Smooth muscle cell (in vitro differentiated cells): ENCODE measurements at regions not wholly inside any gene's neighbourhood (a gene's known extent, or its start where the extent isn't known, plus 50 kb on each side); places are given as distances from the start of the nearest gene placed in this dataset.

Source experiments
- DNase-seq: peaks from one replicate; lab custom pipeline; 2025; ENCODE audit not compliant: unreplicated experiment; lab: John Stamatoyannopoulos, UW
- H2AFZ ChIP-seq: fragments of 200-600 bp; sonication (generic); 2 replicates; pipeline ENCODE4 v1.6.0; 2016; ENCODE audit warnings: antibody characterized with exemption, low read depth, mild to moderate bottlenecking
- H3F3A ChIP-seq: fragments of 200-600 bp; sonication (generic); 2 replicates; pipeline ENCODE4 v1.6.0; 2017; ENCODE audit warnings: antibody characterized with exemption, low read depth
- H3K27ac ChIP-seq: fragments of 200-600 bp; sonication (generic); 2 replicates; pipeline ENCODE4 v1.5.1; 2016; ENCODE audit warnings: low read depth, mild to moderate bottlenecking
- H3K27me3 ChIP-seq: fragments of 200-600 bp; sonication (generic); 2 replicates; pipeline ENCODE4 v1.6.1; 2016; ENCODE audit warnings: low read depth, mild to moderate bottlenecking
- H3K36me3 ChIP-seq: fragments of 200-600 bp; sonication (generic); 2 replicates; pipeline ENCODE4 v1.5.1; 2016; ENCODE audit warnings: low read depth
- H3K4me1 ChIP-seq: fragments of 200-600 bp; sonication (generic); 2 replicates; pipeline ENCODE4 v1.5.1; 2016; ENCODE audit warnings: low read depth
- H3K4me2 ChIP-seq: fragments of 200-600 bp; sonication (generic); 2 replicates; pipeline ENCODE4 v1.6.0; 2016; ENCODE audit warnings: mild to moderate bottlenecking
- H3K4me3 ChIP-seq: fragments of 200-600 bp; sonication (generic); 2 replicates; pipeline ENCODE4 v1.5.1; 2016; ENCODE audit warnings: mild to moderate bottlenecking
- H3K79me2 ChIP-seq: fragments of 200-600 bp; sonication (generic); 2 replicates; pipeline ENCODE4 v1.6.0; 2016; ENCODE audit warnings: low read depth, mild to moderate bottlenecking
- H3K9ac ChIP-seq: fragments of 200-600 bp; sonication (generic); 2 replicates; pipeline ENCODE4 v1.6.0; 2016; ENCODE audit warnings: low read depth
- H3K9me3 ChIP-seq: fragments of 200-600 bp; sonication (generic); replicated peaks from 2 replicates; pipeline ENCODE4 v1.5.1; 2016; ENCODE audit warnings: low read depth
- H4K20me1 ChIP-seq: fragments of 200-600 bp; sonication (generic); 2 replicates; pipeline ENCODE4 v1.6.0; 2016; ENCODE audit warnings: low read depth
- CTCF ChIP-seq: fragments of 200-600 bp; sonication (generic); IDR thresholded peaks from 2 replicates; pipeline ENCODE4 v1.5.1; 2017; ENCODE audit warnings: borderline replicate concordance, mild to moderate bottlenecking, antibody characterized with exemption; ENCODE audit not compliant: insufficient read depth, poor library complexity, severe bottlenecking
- WGBS: methylation state at CpG from one replicate; pipeline ENCODE4 v1.1.7; 2016; ENCODE audit warnings: low lambda C conversion rate; 5-methylcytosine and 5-hydroxymethylcytosine counted together

- no peaks in the 10 kb centered on the region for H3F3A ChIP-seq
- no peak for DNase-seq
- H3K9me3 ChIP-seq: no peaks in the 10 kb centered on the region
- no peak overlapping the region for H3K9ac ChIP-seq
- no peaks in the 10 kb centered on the region for H3K79me2 ChIP-seq
- no peak overlapping the region for H2AFZ ChIP-seq
- H3K27me3 ChIP-seq: no peaks in the 10 kb centered on the region
- no peak overlapping the region for H3K27ac ChIP-seq
- TF ChIP-seq CTCF: no peak
- no peaks in the 10 kb centered on the region for H3K36me3 ChIP-seq
- H3K4me2 ChIP-seq: no peak overlapping the region
- H3K4me3 ChIP-seq: no peak overlapping the region
- 97% methylated on average over 2 of the region's 2 CpGs for whole genome bisulfite sequencing
- peaks cover 6% of the 10 kb centered on the region for H3K4me1 ChIP-seq
- no peaks in the 10 kb centered on the region for H4K20me1 ChIP-seq
Measured at GRCh38 chr11:11738370-11738769, 103.4 kb upstream of the USP47 start.

GRCh38 chr11:11735586-11735985 lies 106.2 kb upstream of the USP47 start:
- Histone ChIP-seq H3K79me2 (no peaks in the 10 kb centered on the region), H3K27ac (no peak overlapping the region), H2AFZ (no peak overlapping the region), H4K20me1 (no peaks in the 10 kb centered on the region), H3K4me2 (no peak overlapping the region), H3K9ac (no peak overlapping the region), H3F3A (no peaks in the 10 kb centered on the region), H3K4me3 (no peak overlapping the region), H3K9me3 (no peaks in the 10 kb centered on the region), H3K4me1 (peaks cover 6% of the 10 kb centered on the region), H3K27me3 (no peaks in the 10 kb centered on the region), H3K36me3 (no peaks in the 10 kb centered on the region)
- no peak for DNase-seq
- 66% methylated on average over 5 of the region's 5 CpGs for WGBS
- TF ChIP-seq CTCF: no peak

GRCh38 chr11:11733246-11733747 lies 108.5 kb upstream of the USP47 start:
- H3K36me3 ChIP-seq: no peaks in the 10 kb centered on the region
- H2AFZ ChIP-seq: no peak overlapping the region
- 93% methylated on average over 8 of the region's 8 CpGs for WGBS
- no peak overlapping the region for H3K27ac ChIP-seq
- no peaks in the 10 kb centered on the region for H3K9me3 ChIP-seq
- H4K20me1 ChIP-seq: no peaks in the 10 kb centered on the region
- H3F3A ChIP-seq: no peaks in the 10 kb centered on the region
- no peak overlapping the region for H3K4me2 ChIP-seq
- no peaks in the 10 kb centered on the region for H3K27me3 ChIP-seq
- H3K4me3 ChIP-seq: no peak overlapping the region
- DNase-seq: no peak
- H3K4me1 ChIP-seq: peaks cover 6% of the 10 kb centered on the region
- no peak overlapping the region for H3K9ac ChIP-seq
- H3K79me2 ChIP-seq: no peaks in the 10 kb centered on the region
- no peak for TF ChIP-seq CTCF

GRCh38 chr11:11732116-11732515 lies 109.7 kb upstream of the USP47 start:
- Histone ChIP-seq H2AFZ (no peak overlapping the region), H3K36me3 (no peaks in the 10 kb centered on the region), H3K27ac (no peak overlapping the region), H3K4me1 (peaks cover 6% of the 10 kb centered on the region), H4K20me1 (no peaks in the 10 kb centered on the region), H3K9me3 (no peaks in the 10 kb centered on the region), H3K4me2 (no peak overlapping the region), H3K9ac (no peak overlapping the region), H3K4me3 (no peak overlapping the region), H3F3A (no peaks in the 10 kb centered on the region), H3K79me2 (no peaks in the 10 kb centered on the region), H3K27me3 (no peaks in the 10 kb centered on the region)
- 68% methylated on average over 3 of the region's 3 CpGs for WGBS
- TF ChIP-seq CTCF: no peak
- no peak for DNase-seq
